ENCODE measurements at regions not wholly inside any gene's neighbourhood (a gene's known extent, or its start where the extent isn't known, plus 50 kb on each side); places are given as distances from the start of the nearest gene placed in this dataset.

- no peak for DNase-seq (ENCODE audit: low read depth in 2 of 2)
Measured at GRCh38 chr22:49186293-49186692, 641.4 kb downstream of the BRD1 start.

GRCh38 chr22:49185312-49185969, 642.2 kb downstream of the BRD1 start:
- DNase-seq (ENCODE audit: low read depth in 2 of 2) = no peak

- DNase-seq (ENCODE audit: low read depth in 2 of 2) = no peak
Measured at GRCh38 chr22:49184736-49185135, 642.9 kb downstream of the BRD1 start.

- DNase-seq (ENCODE audit: low read depth in 2 of 2) = no peak
Measured at GRCh38 chr22:49183826-49184216, 643.9 kb downstream of the BRD1 start.

- no peak for DNase-seq (ENCODE audit: low read depth in 2 of 2)
Measured at GRCh38 chr22:49183208-49183825, 644.4 kb downstream of the BRD1 start.

- no peak for DNase-seq (ENCODE audit: low read depth in 2 of 2)
Measured at GRCh38 chr22:49182416-49182815, 645.3 kb downstream of the BRD1 start.

- DNase-seq (ENCODE audit: low read depth in 2 of 2) = no peak
Measured at GRCh38 chr22:49181942-49182341, 645.7 kb downstream of the BRD1 start.

- no peak for DNase-seq (ENCODE audit: low read depth in 2 of 2)
Measured at GRCh38 chr22:49181431-49181830, 646.2 kb downstream of the BRD1 start.

GRCh38 chr22:49180683-49181024, 647.0 kb downstream of the BRD1 start:
- DNase-seq (ENCODE audit: low read depth in 2 of 2) = no peak

- no peak for DNase-seq (ENCODE audit: low read depth in 2 of 2)
Measured at GRCh38 chr22:49179886-49180682, 647.6 kb downstream of the BRD1 start.

GRCh38 chr22:49179175-49179574, 648.5 kb downstream of the BRD1 start:
- DNase-seq (ENCODE audit: low read depth in 2 of 2) = no peak

- no peak for DNase-seq (ENCODE audit: low read depth in 2 of 2)
Measured at GRCh38 chr22:49178246-49179005, 649.2 kb downstream of the BRD1 start.

- no peak for DNase-seq (ENCODE audit: low read depth in 2 of 2)
Measured at GRCh38 chr22:49177666-49178065, 650.0 kb downstream of the BRD1 start.

GRCh38 chr22:49176956-49177355, 650.7 kb downstream of the BRD1 start:
- DNase-seq (ENCODE audit: low read depth in 2 of 2) = no peak

- no peak for DNase-seq (ENCODE audit: low read depth in 2 of 2)
Measured at GRCh38 chr22:49170053-49170452, 657.6 kb downstream of the BRD1 start.

GRCh38 chr22:49169074-49169744, 658.5 kb downstream of the BRD1 start:
- DNase-seq (ENCODE audit: low read depth in 2 of 2) = no peak

- no peak for DNase-seq (ENCODE audit: low read depth in 2 of 2)
Measured at GRCh38 chr22:49168219-49168813, 659.4 kb downstream of the BRD1 start.

- DNase-seq (ENCODE audit: low read depth in 2 of 2) = no peak
Measured at GRCh38 chr22:49166746-49167145, 660.9 kb downstream of the BRD1 start.

- DNase-seq (ENCODE audit: low read depth in 2 of 2) = no peak
Measured at GRCh38 chr22:49166211-49166610, 661.5 kb downstream of the BRD1 start.

GRCh38 chr22:49164773-49165320, 662.8 kb downstream of the BRD1 start:
- no peak for DNase-seq (ENCODE audit: low read depth in 2 of 2)

Measured in dermis microvascular lymphatic vessel endothelial cell (primary cell).